ENCODE measurements at regions not wholly inside any gene's neighbourhood (a gene's known extent, or its start where the extent isn't known, plus 50 kb on each side); places are given as distances from the start of the nearest gene placed in this dataset.

DNA sequence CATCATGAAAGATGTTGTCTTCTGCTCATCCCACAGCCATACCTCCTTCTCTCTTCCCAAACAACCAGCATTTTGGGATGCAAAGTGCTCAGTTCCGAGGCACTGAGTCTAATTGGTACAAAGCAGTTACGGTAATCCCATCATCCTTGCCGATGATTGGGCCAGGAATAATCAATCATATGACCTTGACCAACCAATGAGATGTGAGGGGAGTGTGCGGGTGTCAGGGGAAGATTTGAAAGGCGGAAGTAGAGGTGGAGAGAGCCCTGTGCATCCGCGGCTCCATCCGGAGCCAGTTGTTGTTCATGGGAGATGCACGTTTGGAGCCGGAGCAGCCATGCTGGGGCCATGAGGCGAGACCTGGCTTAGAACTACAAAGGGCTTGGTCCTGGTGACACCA is 67.3 kb downstream of the SYNE3 start:
- H3K9me3 Mint-ChIP-seq: no peaks in the 10 kb centered on the region
- peaks cover 9% of the 10 kb centered on the region for H3K27me3 Mint-ChIP-seq
- H3K4me3 Mint-ChIP-seq: no peak overlapping the region
- H3K36me3 Mint-ChIP-seq: no peaks in the 10 kb centered on the region
- no peak overlapping the region for H3K27ac Mint-ChIP-seq
- peaks cover 9% of the 10 kb centered on the region for H3K4me1 Mint-ChIP-seq (ENCODE audit: unreplicated experiment)
- no peak for DNase-seq (ENCODE audit: extremely low spot score, unreplicated experiment)
- no peak for TF ChIP-seq CTCF (conservative IDR thresholded peaks at IDR 0.05)

DNA sequence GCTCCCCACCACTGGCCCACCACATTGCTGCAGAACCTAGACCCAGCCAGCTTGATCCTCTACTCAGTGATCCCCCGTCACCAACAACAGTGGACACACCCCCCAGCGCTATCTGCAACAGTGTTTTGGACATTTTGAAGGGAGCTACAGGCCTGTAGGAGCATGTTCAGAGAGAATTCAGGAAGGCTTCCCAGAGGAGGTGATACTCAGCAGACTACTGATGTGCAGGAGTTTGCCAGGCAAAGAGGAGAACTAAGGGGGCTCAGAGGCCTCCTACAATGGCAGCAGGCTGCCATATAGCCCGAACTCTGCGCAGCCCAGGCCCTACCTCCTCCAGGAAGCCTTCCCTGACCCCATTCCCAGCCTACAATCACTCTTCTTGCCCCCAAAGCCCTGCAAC is 70.0 kb downstream of the SYNE3 start:
- Mint-ChIP-seq H3K4me1 (ENCODE audit: unreplicated experiment) (peaks cover 10% of the 10 kb centered on the region), H3K9me3 (no peaks in the 10 kb centered on the region), H3K36me3 (no peaks in the 10 kb centered on the region), H3K4me3 (no peak overlapping the region), H3K27me3 (peaks cover 6% of the 10 kb centered on the region), H3K27ac (no peak overlapping the region)
- no peak for DNase-seq (ENCODE audit: extremely low spot score, unreplicated experiment)
- no peak for TF ChIP-seq CTCF (conservative IDR thresholded peaks at IDR 0.05)

- DNase-seq (ENCODE audit: extremely low spot score, unreplicated experiment): no peak
- Mint-ChIP-seq H3K27me3 (peaks cover 6% of the 10 kb centered on the region), H3K9me3 (no peaks in the 10 kb centered on the region), H3K36me3 (no peaks in the 10 kb centered on the region), H3K27ac (no peak overlapping the region), H3K4me1 (ENCODE audit: unreplicated experiment) (peaks cover 12% of the 10 kb centered on the region), H3K4me3 (no peak overlapping the region)
- TF ChIP-seq CTCF (conservative IDR thresholded peaks at IDR 0.05): no peak
Measured at GRCh38 chr14:95445676-95446075, 70.8 kb downstream of the SYNE3 start.

- no peak for DNase-seq (ENCODE audit: extremely low spot score, unreplicated experiment)
- H3K27ac Mint-ChIP-seq: no peak overlapping the region
- no peaks in the 10 kb centered on the region for H3K9me3 Mint-ChIP-seq
- peaks cover 6% of the 10 kb centered on the region for H3K27me3 Mint-ChIP-seq
- no peak for TF ChIP-seq CTCF (conservative IDR thresholded peaks at IDR 0.05)
- H3K4me3 Mint-ChIP-seq: no peak overlapping the region
- no peaks in the 10 kb centered on the region for H3K36me3 Mint-ChIP-seq
- H3K4me1 Mint-ChIP-seq (ENCODE audit: unreplicated experiment): peaks cover 17% of the 10 kb centered on the region
Measured at GRCh38 chr14:95445161-95445560, 71.3 kb downstream of the SYNE3 start.

GRCh38 chr14:95444132-95445129 is 72.0 kb downstream of the SYNE3 start:
- no peaks in the 10 kb centered on the region for H3K9me3 Mint-ChIP-seq
- DNase-seq (ENCODE audit: extremely low spot score, unreplicated experiment): no peak
- H3K36me3 Mint-ChIP-seq: no peaks in the 10 kb centered on the region
- peaks cover 17% of the 10 kb centered on the region for H3K4me1 Mint-ChIP-seq (ENCODE audit: unreplicated experiment)
- H3K27ac Mint-ChIP-seq: peak overlapping the region; percentile 53
- no peak for TF ChIP-seq CTCF (conservative IDR thresholded peaks at IDR 0.05)
- peaks cover 6% of the 10 kb centered on the region for H3K27me3 Mint-ChIP-seq
- no peak overlapping the region for H3K4me3 Mint-ChIP-seq
